ENCODE measurements at regions not wholly inside any gene's neighbourhood (a gene's known extent, or its start where the extent isn't known, plus 50 kb on each side); places are given as distances from the start of the nearest gene placed in this dataset.
"Not testable (repeated sequence)": the region's sequence is repeated elsewhere in the genome, so short reads cannot be mapped to it uniquely, and the experiment has no call there.

- DNase-seq (ENCODE audit: low read depth): not testable (repeated sequence)
Observed at GRCh38 chr16:88200154-88200895, 182.4 kb upstream of the ZNF469 start.

GRCh38 chr16:88200896-88201185, 181.9 kb upstream of the ZNF469 start:
- DNase-seq (ENCODE audit: low read depth): no peak

GRCh38 chr16:88201611-88202010, 181.1 kb upstream of the ZNF469 start:
- DNase-seq (ENCODE audit: low read depth): not testable (repeated sequence)

- no peak for DNase-seq (ENCODE audit: low read depth)
Observed at GRCh38 chr16:88202207-88202745, 180.5 kb upstream of the ZNF469 start.

GRCh38 chr16:88202856-88203681, 179.7 kb upstream of the ZNF469 start:
- not testable (repeated sequence) for DNase-seq (ENCODE audit: low read depth)

GRCh38 chr16:88204131-88205110, 178.3 kb upstream of the ZNF469 start:
- DNase-seq (ENCODE audit: low read depth): not testable (repeated sequence)

- DNase-seq (ENCODE audit: low read depth): not testable (repeated sequence)
Observed at GRCh38 chr16:88205482-88205881, 177.3 kb upstream of the ZNF469 start.

- not testable (repeated sequence) for DNase-seq (ENCODE audit: low read depth)
Observed at GRCh38 chr16:88206006-88206405, 176.8 kb upstream of the ZNF469 start.

GRCh38 chr16:88206516-88206915, 176.2 kb upstream of the ZNF469 start:
- not testable (repeated sequence) for DNase-seq (ENCODE audit: low read depth)

- DNase-seq (ENCODE audit: low read depth): no peak
Observed at GRCh38 chr16:88208112-88208511, 174.6 kb upstream of the ZNF469 start.

- not testable (repeated sequence) for DNase-seq (ENCODE audit: low read depth)
Observed at GRCh38 chr16:88208776-88209175, 174.0 kb upstream of the ZNF469 start.

GRCh38 chr16:88209579-88209978, 173.2 kb upstream of the ZNF469 start:
- DNase-seq (ENCODE audit: low read depth): not testable (repeated sequence)

- not testable (repeated sequence) for DNase-seq (ENCODE audit: low read depth)
Observed at GRCh38 chr16:88213937-88214336, 168.8 kb upstream of the ZNF469 start.

GRCh38 chr16:88221001-88221761, 161.6 kb upstream of the ZNF469 start:
- DNase-seq (ENCODE audit: low read depth): peak; percentile 76

- not testable (repeated sequence) for DNase-seq (ENCODE audit: low read depth)
Observed at GRCh38 chr16:88223696-88224095, 159.1 kb upstream of the ZNF469 start.

GRCh38 chr16:88224131-88224898, 158.4 kb upstream of the ZNF469 start:
- not testable (repeated sequence) for DNase-seq (ENCODE audit: low read depth)

GRCh38 chr16:88225640-88226230, 157.0 kb upstream of the ZNF469 start:
- DNase-seq (ENCODE audit: low read depth): not testable (repeated sequence)

- DNase-seq (ENCODE audit: low read depth): not testable (repeated sequence)
Observed at GRCh38 chr16:88226302-88226701, 156.5 kb upstream of the ZNF469 start.

- not testable (repeated sequence) for DNase-seq (ENCODE audit: low read depth)
Observed at GRCh38 chr16:88227026-88227721, 155.6 kb upstream of the ZNF469 start.

Measured in CMK (cell line).